ENCODE measurements at regions not wholly inside any gene's neighbourhood (a gene's known extent, or its start where the extent isn't known, plus 50 kb on each side); places are given as distances from the start of the nearest gene placed in this dataset.

GRCh38 chr6:129774697-129775447, 64.9 kb upstream of the ARHGAP18 start (continued):
- no peak for TF ChIP-seq FOXM1 (CRISPR knock-in tag; IDR thresholded peaks at IDR 0.05)
- no peak for TF ChIP-seq NFKBIZ (CRISPR knock-in tag; IDR thresholded peaks at IDR 0.05)
- no peak for TF ChIP-seq CHD4 (IDR thresholded peaks at IDR 0.05; ENCODE audit: borderline replicate concordance, low read length)
- TF ChIP-seq GTF2F1 (IDR thresholded peaks at IDR 0.05; ENCODE audit: low read length), result 0 out of 2 replicates have a peak, but pooled peaks have one; percentile 50
- no peak for TF ChIP-seq PPARG (CRISPR knock-in tag; conservative IDR thresholded peaks at IDR 0.05)
- TF ChIP-seq NPAS2 (CRISPR knock-in tag; IDR thresholded peaks at IDR 0.05; ENCODE audit: borderline replicate concordance), result no peak
- TF ChIP-seq ZNF18 (CRISPR knock-in tag; IDR thresholded peaks at IDR 0.05; ENCODE audit: insufficient replicate concordance), result no peak
- TF ChIP-seq IKZF1 (IDR thresholded peaks at IDR 0.05), result no peak
- no peak for TF ChIP-seq CC2D1A (CRISPR knock-in tag; IDR thresholded peaks at IDR 0.05)
- no peak for TF ChIP-seq ZNF282 (IDR thresholded peaks at IDR 0.05; ENCODE audit: partially characterized antibody)
- no peak for TF ChIP-seq ZNF782 (CRISPR knock-in tag; IDR thresholded peaks at IDR 0.05; ENCODE audit: borderline replicate concordance)
- no peak; the same call in 1 of the 2 replicates for TF ChIP-seq RFXAP (CRISPR knock-in tag; IDR thresholded peaks at IDR 0.05; ENCODE audit: borderline replicate concordance)
- TF ChIP-seq UBTF (CRISPR knock-in tag; IDR thresholded peaks at IDR 0.05), result peak; percentile 24; the same call in 1 of the 2 replicates
- no peak for TF ChIP-seq ZFP62 (CRISPR knock-in tag; IDR thresholded peaks at IDR 0.05)
- TF ChIP-seq ZNF451 (CRISPR knock-in tag; IDR thresholded peaks at IDR 0.05), result no peak
- TF ChIP-seq, protein P1, sequence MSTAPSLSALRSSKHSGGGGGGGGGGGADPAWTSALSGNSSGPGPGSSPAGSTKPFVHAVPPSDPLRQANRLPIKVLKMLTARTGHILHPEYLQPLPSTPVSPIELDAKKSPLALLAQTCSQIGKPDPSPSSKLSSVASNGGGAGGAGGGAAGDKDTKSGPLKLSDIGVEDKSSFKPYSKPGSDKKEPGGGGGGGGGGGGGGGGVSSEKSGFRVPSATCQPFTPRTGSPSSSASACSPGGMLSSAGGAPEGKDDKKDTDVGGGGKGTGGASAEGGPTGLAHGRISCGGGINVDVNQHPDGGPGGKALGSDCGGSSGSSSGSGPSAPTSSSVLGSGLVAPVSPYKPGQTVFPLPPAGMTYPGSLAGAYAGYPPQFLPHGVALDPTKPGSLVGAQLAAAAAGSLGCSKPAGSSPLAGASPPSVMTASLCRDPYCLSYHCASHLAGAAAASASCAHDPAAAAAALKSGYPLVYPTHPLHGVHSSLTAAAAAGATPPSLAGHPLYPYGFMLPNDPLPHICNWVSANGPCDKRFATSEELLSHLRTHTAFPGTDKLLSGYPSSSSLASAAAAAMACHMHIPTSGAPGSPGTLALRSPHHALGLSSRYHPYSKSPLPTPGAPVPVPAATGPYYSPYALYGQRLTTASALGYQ (CRISPR knock-in tag; IDR thresholded peaks at IDR 0.05), result no peak
- peak; percentile 67; the same call in 1 of the 2 replicates for TF ChIP-seq PHF20 (CRISPR knock-in tag; IDR thresholded peaks at IDR 0.05)
- no peak for TF ChIP-seq ZNF547 (CRISPR knock-in tag; IDR thresholded peaks at IDR 0.05)
- TF ChIP-seq MEIS2 (CRISPR knock-in tag; IDR thresholded peaks at IDR 0.05), result no peak
- TF ChIP-seq TBX2 (CRISPR knock-in tag; IDR thresholded peaks at IDR 0.05; ENCODE audit: borderline replicate concordance), result peak; percentile 44; the same call in 1 of the 2 replicates
- TF ChIP-seq, protein P2, sequence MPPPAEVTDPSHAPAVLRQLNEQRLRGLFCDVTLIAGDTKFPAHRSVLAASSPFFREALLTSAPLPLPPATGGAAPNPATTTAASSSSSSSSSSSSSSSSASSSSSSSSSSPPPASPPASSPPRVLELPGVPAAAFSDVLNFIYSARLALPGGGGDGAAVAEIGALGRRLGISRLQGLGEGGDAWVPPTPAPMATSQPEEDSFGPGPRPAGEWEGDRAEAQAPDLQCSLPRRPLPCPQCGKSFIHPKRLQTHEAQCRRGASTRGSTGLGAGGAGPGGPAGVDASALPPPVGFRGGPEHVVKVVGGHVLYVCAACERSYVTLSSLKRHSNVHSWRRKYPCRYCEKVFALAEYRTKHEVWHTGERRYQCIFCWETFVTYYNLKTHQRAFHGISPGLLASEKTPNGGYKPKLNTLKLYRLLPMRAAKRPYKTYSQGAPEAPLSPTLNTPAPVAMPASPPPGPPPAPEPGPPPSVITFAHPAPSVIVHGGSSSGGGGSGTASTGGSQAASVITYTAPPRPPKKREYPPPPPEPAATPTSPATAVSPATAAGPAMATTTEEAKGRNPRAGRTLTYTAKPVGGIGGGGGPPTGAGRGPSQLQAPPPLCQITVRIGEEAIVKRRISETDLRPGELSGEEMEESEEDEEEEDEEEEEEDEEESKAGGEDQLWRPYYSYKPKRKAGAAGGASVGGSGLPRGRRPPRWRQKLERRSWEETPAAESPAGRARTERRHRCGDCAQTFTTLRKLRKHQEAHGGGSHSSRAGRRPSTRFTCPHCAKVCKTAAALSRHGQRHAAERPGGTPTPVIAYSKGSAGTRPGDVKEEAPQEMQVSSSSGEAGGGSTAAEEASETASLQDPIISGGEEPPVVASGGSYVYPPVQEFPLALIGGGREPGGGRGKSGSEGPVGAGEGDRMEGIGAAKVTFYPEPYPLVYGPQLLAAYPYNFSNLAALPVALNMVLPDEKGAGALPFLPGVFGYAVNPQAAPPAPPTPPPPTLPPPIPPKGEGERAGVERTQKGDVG (CRISPR knock-in tag; IDR thresholded peaks at IDR 0.05; ENCODE audit: borderline replicate concordance), result peak; percentile 75; the same call in 1 of the 2 replicates
- no peak for TF ChIP-seq ZNF605 (CRISPR knock-in tag; IDR thresholded peaks at IDR 0.05)

Data from HepG2 (cell line).